ENCODE measurements at regions not wholly inside any gene's neighbourhood (a gene's known extent, or its start where the extent isn't known, plus 50 kb on each side); places are given as distances from the start of the nearest gene placed in this dataset.

DNA sequence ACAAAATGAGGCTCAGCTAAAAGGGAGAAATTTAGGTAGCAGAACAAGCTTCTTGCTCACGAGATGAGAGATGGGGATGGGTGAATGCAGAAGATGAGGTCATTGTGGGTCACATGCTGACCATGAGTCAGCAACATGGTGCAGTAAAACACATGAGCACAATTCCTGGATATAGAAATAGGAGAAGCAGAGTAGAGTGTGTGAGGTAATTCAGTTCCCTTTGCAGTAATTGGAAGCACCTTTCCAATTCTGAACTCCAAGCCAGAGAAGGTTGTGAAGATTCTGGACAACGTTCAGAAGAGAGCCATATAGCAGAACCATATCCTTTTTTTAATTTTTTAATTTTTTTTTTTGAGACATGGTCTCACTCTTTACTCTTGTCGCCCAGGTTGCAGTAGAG lies 62.0 kb upstream of the LMNTD1 start:
- no peaks in the 10 kb centered on the region for H3K4me1 Mint-ChIP-seq
- Histone ChIP-seq H3K27ac (no peak overlapping the region), H3K9me3 (ENCODE audit: low read depth) (no peaks in the 10 kb centered on the region), H3K4me1 (no peaks in the 10 kb centered on the region), H3K79me2 (ENCODE audit: low read depth) (no peaks in the 10 kb centered on the region), H2AFZ (replicated peaks) (no peak overlapping the region), H3K4me3 (no peak overlapping the region), H3K36me3 (no peaks in the 10 kb centered on the region), H3K4me2 (no peak overlapping the region), H3K9ac (no peak overlapping the region), H3F3A (ENCODE audit: low read depth) (no peaks in the 10 kb centered on the region), H3K27me3 (no peaks in the 10 kb centered on the region), H4K20me1 (ENCODE audit: low read depth) (no peaks in the 10 kb centered on the region)
- H3K27ac Mint-ChIP-seq, result no peak overlapping the region
- H3K36me3 Mint-ChIP-seq, result no peaks in the 10 kb centered on the region
- no peaks in the 10 kb centered on the region for H3K9me3 Mint-ChIP-seq
- peaks cover 4% of the 10 kb centered on the region for H3K27me3 Mint-ChIP-seq (ENCODE audit: insufficient read depth, low read depth)
- H3K4me3 Mint-ChIP-seq, result no peak overlapping the region
- no peak for DNase-seq (ENCODE audit: low spot score)
- TF ChIP-seq, protein P1, sequence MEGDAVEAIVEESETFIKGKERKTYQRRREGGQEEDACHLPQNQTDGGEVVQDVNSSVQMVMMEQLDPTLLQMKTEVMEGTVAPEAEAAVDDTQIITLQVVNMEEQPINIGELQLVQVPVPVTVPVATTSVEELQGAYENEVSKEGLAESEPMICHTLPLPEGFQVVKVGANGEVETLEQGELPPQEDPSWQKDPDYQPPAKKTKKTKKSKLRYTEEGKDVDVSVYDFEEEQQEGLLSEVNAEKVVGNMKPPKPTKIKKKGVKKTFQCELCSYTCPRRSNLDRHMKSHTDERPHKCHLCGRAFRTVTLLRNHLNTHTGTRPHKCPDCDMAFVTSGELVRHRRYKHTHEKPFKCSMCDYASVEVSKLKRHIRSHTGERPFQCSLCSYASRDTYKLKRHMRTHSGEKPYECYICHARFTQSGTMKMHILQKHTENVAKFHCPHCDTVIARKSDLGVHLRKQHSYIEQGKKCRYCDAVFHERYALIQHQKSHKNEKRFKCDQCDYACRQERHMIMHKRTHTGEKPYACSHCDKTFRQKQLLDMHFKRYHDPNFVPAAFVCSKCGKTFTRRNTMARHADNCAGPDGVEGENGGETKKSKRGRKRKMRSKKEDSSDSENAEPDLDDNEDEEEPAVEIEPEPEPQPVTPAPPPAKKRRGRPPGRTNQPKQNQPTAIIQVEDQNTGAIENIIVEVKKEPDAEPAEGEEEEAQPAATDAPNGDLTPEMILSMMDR (IDR thresholded peaks at IDR 0.05), result no peak
- TF ChIP-seq EZH2phosphoT487 (IDR thresholded peaks at IDR 0.05) (no peak), EZH2 (IDR thresholded peaks at IDR 0.05) (no peak)

DNA sequence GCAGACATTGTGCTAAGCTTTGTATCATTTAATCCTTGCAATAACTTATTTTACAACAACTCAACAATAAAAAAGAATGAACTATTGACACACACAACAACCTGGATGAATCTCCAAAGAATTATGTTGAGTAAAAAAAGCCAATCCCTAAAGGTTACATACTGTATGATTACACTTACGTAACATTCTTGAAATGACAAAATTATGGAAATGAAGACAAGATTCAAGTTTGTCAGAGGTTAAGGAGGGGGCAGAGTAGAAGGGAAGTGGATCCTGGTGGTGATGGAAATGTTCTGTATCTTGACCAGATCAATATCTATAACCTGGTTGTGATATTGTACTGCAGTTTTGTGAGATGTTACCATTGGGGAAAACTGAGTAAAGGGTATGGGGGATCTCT lies 63.2 kb upstream of the LMNTD1 start:
- peaks cover 4% of the 10 kb centered on the region for H3K27me3 Mint-ChIP-seq (ENCODE audit: insufficient read depth, low read depth)
- Histone ChIP-seq H2AFZ (replicated peaks) (no peak overlapping the region), H3K36me3 (no peaks in the 10 kb centered on the region), H3F3A (ENCODE audit: low read depth) (no peaks in the 10 kb centered on the region), H4K20me1 (ENCODE audit: low read depth) (no peaks in the 10 kb centered on the region), H3K9me3 (ENCODE audit: low read depth) (no peaks in the 10 kb centered on the region), H3K4me1 (no peaks in the 10 kb centered on the region), H3K4me3 (no peak overlapping the region), H3K9ac (no peak overlapping the region), H3K79me2 (ENCODE audit: low read depth) (no peaks in the 10 kb centered on the region), H3K27ac (no peak overlapping the region), H3K27me3 (no peaks in the 10 kb centered on the region), H3K4me2 (no peak overlapping the region)
- DNase-seq (ENCODE audit: low spot score), result no peak
- H3K4me3 Mint-ChIP-seq, result no peak overlapping the region
- no peaks in the 10 kb centered on the region for H3K9me3 Mint-ChIP-seq
- H3K4me1 Mint-ChIP-seq, result no peaks in the 10 kb centered on the region
- H3K36me3 Mint-ChIP-seq, result no peaks in the 10 kb centered on the region
- H3K27ac Mint-ChIP-seq, result no peak overlapping the region
- TF ChIP-seq, protein P1 (IDR thresholded peaks at IDR 0.05), result no peak
- TF ChIP-seq EZH2 (IDR thresholded peaks at IDR 0.05), result no peak
- no peak for TF ChIP-seq EZH2phosphoT487 (IDR thresholded peaks at IDR 0.05)

DNA sequence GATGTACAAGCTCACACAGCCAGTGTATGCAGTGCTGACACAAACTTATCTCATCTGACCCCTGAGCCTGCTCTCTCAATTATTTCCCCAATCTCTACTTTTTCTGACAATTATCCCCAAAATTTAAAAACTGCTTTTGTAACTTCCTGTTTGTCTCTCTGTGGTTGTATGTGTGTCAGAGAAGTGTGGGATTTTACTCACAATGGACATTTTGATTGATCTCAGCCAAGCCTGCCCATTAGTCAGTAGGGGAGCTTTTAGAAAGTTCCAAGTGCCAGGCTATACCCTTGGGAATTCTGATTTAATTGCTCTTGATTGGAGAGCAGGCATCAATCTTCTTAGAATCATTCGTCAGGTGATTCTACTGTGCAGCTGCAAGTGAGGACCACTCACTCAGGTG lies 64.9 kb upstream of the LMNTD1 start:
- no peak overlapping the region for H3K27ac ChIP-seq
- no peak overlapping the region for H2AFZ ChIP-seq (replicated peaks)
- TF ChIP-seq, protein P1 (IDR thresholded peaks at IDR 0.05), result no peak
- no peak for TF ChIP-seq EZH2phosphoT487 (IDR thresholded peaks at IDR 0.05)
- no peak for TF ChIP-seq EZH2 (IDR thresholded peaks at IDR 0.05)
- H3K79me2 ChIP-seq (ENCODE audit: low read depth), result no peaks in the 10 kb centered on the region
- H3F3A ChIP-seq (ENCODE audit: low read depth), result no peaks in the 10 kb centered on the region
- Mint-ChIP-seq H3K4me1 (peaks cover 5% of the 10 kb centered on the region), H3K4me3 (no peak overlapping the region), H3K27me3 (ENCODE audit: insufficient read depth, low read depth) (peaks cover 4% of the 10 kb centered on the region), H3K36me3 (no peaks in the 10 kb centered on the region), H3K9me3 (no peaks in the 10 kb centered on the region), H3K27ac (no peak overlapping the region)
- H4K20me1 ChIP-seq (ENCODE audit: low read depth), result no peaks in the 10 kb centered on the region
- H3K9ac ChIP-seq, result no peak overlapping the region
- H3K4me2 ChIP-seq, result no peak overlapping the region
- H3K36me3 ChIP-seq, result no peaks in the 10 kb centered on the region
- H3K27me3 ChIP-seq, result no peaks in the 10 kb centered on the region
- H3K4me1 ChIP-seq, result no peaks in the 10 kb centered on the region
- no peak for DNase-seq (ENCODE audit: low spot score)
- H3K9me3 ChIP-seq (ENCODE audit: low read depth), result no peaks in the 10 kb centered on the region
- H3K4me3 ChIP-seq, result no peak overlapping the region

DNA sequence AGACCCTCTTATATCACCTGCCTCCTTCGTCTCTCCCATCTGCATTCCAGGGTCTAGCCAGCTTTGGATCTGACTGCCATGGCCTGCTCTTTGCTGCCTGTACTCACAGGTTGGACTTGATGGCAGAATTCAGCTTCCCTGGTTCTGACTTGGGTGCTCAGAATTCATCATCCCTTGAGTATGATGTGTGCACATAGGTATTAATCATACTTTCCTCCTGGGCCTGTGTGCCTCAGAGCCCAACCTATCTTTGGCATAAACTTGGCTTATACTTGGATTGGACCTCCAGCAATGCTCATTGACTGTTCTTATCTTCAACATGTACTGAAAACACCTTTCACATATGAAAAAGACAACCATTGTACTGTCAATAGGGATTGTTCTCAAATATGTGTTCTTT lies 70.7 kb upstream of the LMNTD1 start:
- no peaks in the 10 kb centered on the region for H3K79me2 ChIP-seq (ENCODE audit: low read depth)
- H3K9me3 Mint-ChIP-seq, result no peaks in the 10 kb centered on the region
- H3K36me3 ChIP-seq, result no peaks in the 10 kb centered on the region
- H3K4me3 Mint-ChIP-seq, result no peak overlapping the region
- no peak for TF ChIP-seq EZH2 (IDR thresholded peaks at IDR 0.05)
- no peak for TF ChIP-seq EZH2phosphoT487 (IDR thresholded peaks at IDR 0.05)
- TF ChIP-seq, protein P1 (IDR thresholded peaks at IDR 0.05), result no peak
- H3K4me3 ChIP-seq, result no peak overlapping the region
- H3K4me1 Mint-ChIP-seq, result peaks cover 5% of the 10 kb centered on the region
- no peak overlapping the region for H3K27ac ChIP-seq
- no peaks in the 10 kb centered on the region for H3K27me3 ChIP-seq
- no peaks in the 10 kb centered on the region for H3K9me3 ChIP-seq (ENCODE audit: low read depth)
- no peak for DNase-seq (ENCODE audit: low spot score)
- no peak overlapping the region for H3K9ac ChIP-seq
- no peaks in the 10 kb centered on the region for H4K20me1 ChIP-seq (ENCODE audit: low read depth)
- H3K27ac Mint-ChIP-seq, result no peak overlapping the region
- H3K4me2 ChIP-seq, result no peak overlapping the region
- H3K36me3 Mint-ChIP-seq, result no peaks in the 10 kb centered on the region
- no peak overlapping the region for H2AFZ ChIP-seq (replicated peaks)
- H3K27me3 Mint-ChIP-seq (ENCODE audit: insufficient read depth, low read depth), result no peaks in the 10 kb centered on the region
- H3K4me1 ChIP-seq, result peaks cover 20% of the 10 kb centered on the region
- peaks cover 10% of the 10 kb centered on the region for H3F3A ChIP-seq (ENCODE audit: low read depth)

All from neural progenitor cell (in vitro differentiated cells).